ENCODE measurements at regions not wholly inside any gene's neighbourhood (a gene's known extent, or its start where the extent isn't known, plus 50 kb on each side); places are given as distances from the start of the nearest gene placed in this dataset.
A peak's percentile ranks its signal among the peaks of the same experiment; 100 is the strongest.
"Not testable (repeated sequence)": the region's sequence is repeated elsewhere in the genome, so short reads cannot be mapped to it uniquely, and the experiment has no call there.

- not testable (repeated sequence) for H3K4me3 ChIP-seq (ENCODE audit: low read depth, low read length); H3K27me3 ChIP-seq (ENCODE audit: insufficient read depth, low read length); H3K4me1 ChIP-seq (ENCODE audit: control insufficient read depth, insufficient read depth, low read length, unreplicated experiment); H3K36me3 ChIP-seq (ENCODE audit: insufficient read depth, low read length); H2AFZ ChIP-seq (ENCODE audit: low read length, unreplicated experiment); H3K27ac ChIP-seq (ENCODE audit: low read depth, low read length); H3K79me2 ChIP-seq (ENCODE audit: control insufficient read depth, insufficient read depth, low read length, unreplicated experiment)
These were observed 214.0 kb upstream of the HSF2 start for GRCh38 chr6:122185458-122185857.

GRCh38 chr6:122187186-122187585, 212.3 kb upstream of the HSF2 start:
- H2AFZ ChIP-seq (ENCODE audit: low read length, unreplicated experiment), result no peak overlapping the region
- no peaks in the 10 kb centered on the region for H3K36me3 ChIP-seq (ENCODE audit: insufficient read depth, low read length)
- H3K79me2 ChIP-seq (ENCODE audit: control insufficient read depth, insufficient read depth, low read length, unreplicated experiment), result no peaks in the 10 kb centered on the region
- no peak overlapping the region for H3K4me3 ChIP-seq (ENCODE audit: low read depth, low read length)
- H3K4me1 ChIP-seq (ENCODE audit: control insufficient read depth, insufficient read depth, low read length, unreplicated experiment), result no peaks in the 10 kb centered on the region
- H3K27me3 ChIP-seq (ENCODE audit: insufficient read depth, low read length), result no peaks in the 10 kb centered on the region
- no peak overlapping the region for H3K27ac ChIP-seq (ENCODE audit: low read depth, low read length)

GRCh38 chr6:122198922-122199321, 200.5 kb upstream of the HSF2 start:
- no peak overlapping the region for H3K27ac ChIP-seq (ENCODE audit: low read depth, low read length)
- no peaks in the 10 kb centered on the region for H3K79me2 ChIP-seq (ENCODE audit: control insufficient read depth, insufficient read depth, low read length, unreplicated experiment)
- no peak overlapping the region for H2AFZ ChIP-seq (ENCODE audit: low read length, unreplicated experiment)
- H3K4me1 ChIP-seq (ENCODE audit: control insufficient read depth, insufficient read depth, low read length, unreplicated experiment), result peaks cover 4% of the 10 kb centered on the region
- H3K36me3 ChIP-seq (ENCODE audit: insufficient read depth, low read length), result no peaks in the 10 kb centered on the region
- H3K27me3 ChIP-seq (ENCODE audit: insufficient read depth, low read length), result no peaks in the 10 kb centered on the region
- H3K4me3 ChIP-seq (ENCODE audit: low read depth, low read length), result no peak overlapping the region

- no peaks in the 10 kb centered on the region for H3K36me3 ChIP-seq (ENCODE audit: insufficient read depth, low read length)
These were observed 199.0 kb upstream of the HSF2 start for GRCh38 chr6:122200440-122200839.

GRCh38 chr6:122202576-122203137, 196.8 kb upstream of the HSF2 start:
- no peaks in the 10 kb centered on the region for H3K79me2 ChIP-seq (ENCODE audit: control insufficient read depth, insufficient read depth, low read length, unreplicated experiment)
- H3K27ac ChIP-seq (ENCODE audit: low read depth, low read length), result no peak overlapping the region
- H3K4me3 ChIP-seq (ENCODE audit: low read depth, low read length), result no peak overlapping the region
- no peak overlapping the region for H2AFZ ChIP-seq (ENCODE audit: low read length, unreplicated experiment)
- peaks cover 5% of the 10 kb centered on the region for H3K4me1 ChIP-seq (ENCODE audit: control insufficient read depth, insufficient read depth, low read length, unreplicated experiment)
- H3K27me3 ChIP-seq (ENCODE audit: insufficient read depth, low read length), result no peaks in the 10 kb centered on the region
- no peaks in the 10 kb centered on the region for H3K36me3 ChIP-seq (ENCODE audit: insufficient read depth, low read length)

More at GRCh38 chr6:122200440-122200839, 199.0 kb upstream of the HSF2 start:
- H3K27ac ChIP-seq (ENCODE audit: low read depth, low read length), result no peak overlapping the region
- no peaks in the 10 kb centered on the region for H3K79me2 ChIP-seq (ENCODE audit: control insufficient read depth, insufficient read depth, low read length, unreplicated experiment)
- H3K4me1 ChIP-seq (ENCODE audit: control insufficient read depth, insufficient read depth, low read length, unreplicated experiment), result peaks cover 4% of the 10 kb centered on the region
- no peaks in the 10 kb centered on the region for H3K27me3 ChIP-seq (ENCODE audit: insufficient read depth, low read length)
- no peak overlapping the region for H3K4me3 ChIP-seq (ENCODE audit: low read depth, low read length)
- no peak overlapping the region for H2AFZ ChIP-seq (ENCODE audit: low read length, unreplicated experiment)

GRCh38 chr6:122207061-122207460, 192.4 kb upstream of the HSF2 start:
- Histone ChIP-seq H2AFZ (ENCODE audit: low read length, unreplicated experiment) (no peak overlapping the region), H3K4me3 (ENCODE audit: low read depth, low read length) (no peak overlapping the region), H3K27me3 (ENCODE audit: insufficient read depth, low read length) (no peaks in the 10 kb centered on the region), H3K27ac (ENCODE audit: low read depth, low read length) (no peak overlapping the region), H3K79me2 (ENCODE audit: control insufficient read depth, insufficient read depth, low read length, unreplicated experiment) (no peaks in the 10 kb centered on the region), H3K4me1 (ENCODE audit: control insufficient read depth, insufficient read depth, low read length, unreplicated experiment) (peaks cover 6% of the 10 kb centered on the region), H3K36me3 (ENCODE audit: insufficient read depth, low read length) (no peaks in the 10 kb centered on the region)

GRCh38 chr6:122207794-122208193, 191.7 kb upstream of the HSF2 start:
- H3K4me1 ChIP-seq (ENCODE audit: control insufficient read depth, insufficient read depth, low read length, unreplicated experiment), result peaks cover 6% of the 10 kb centered on the region
- no peaks in the 10 kb centered on the region for H3K36me3 ChIP-seq (ENCODE audit: insufficient read depth, low read length)
- no peaks in the 10 kb centered on the region for H3K79me2 ChIP-seq (ENCODE audit: control insufficient read depth, insufficient read depth, low read length, unreplicated experiment)
- H2AFZ ChIP-seq (ENCODE audit: low read length, unreplicated experiment), result no peak overlapping the region
- no peak overlapping the region for H3K27ac ChIP-seq (ENCODE audit: low read depth, low read length)
- no peaks in the 10 kb centered on the region for H3K27me3 ChIP-seq (ENCODE audit: insufficient read depth, low read length)
- no peak overlapping the region for H3K4me3 ChIP-seq (ENCODE audit: low read depth, low read length)

- Histone ChIP-seq H3K4me3 (ENCODE audit: low read depth, low read length) (no peak overlapping the region), H3K27me3 (ENCODE audit: insufficient read depth, low read length) (no peaks in the 10 kb centered on the region), H2AFZ (ENCODE audit: low read length, unreplicated experiment) (no peak overlapping the region), H3K79me2 (ENCODE audit: control insufficient read depth, insufficient read depth, low read length, unreplicated experiment) (no peaks in the 10 kb centered on the region), H3K36me3 (ENCODE audit: insufficient read depth, low read length) (no peaks in the 10 kb centered on the region), H3K4me1 (ENCODE audit: control insufficient read depth, insufficient read depth, low read length, unreplicated experiment) (peaks cover 2% of the 10 kb centered on the region), H3K27ac (ENCODE audit: low read depth, low read length) (no peak overlapping the region)
These were observed 184.7 kb upstream of the HSF2 start for GRCh38 chr6:122214605-122215318.

GRCh38 chr6:122220254-122220653, 179.2 kb upstream of the HSF2 start:
- Histone ChIP-seq H3K4me1 (ENCODE audit: control insufficient read depth, insufficient read depth, low read length, unreplicated experiment) (no peaks in the 10 kb centered on the region), H3K27me3 (ENCODE audit: insufficient read depth, low read length) (no peaks in the 10 kb centered on the region), H3K36me3 (ENCODE audit: insufficient read depth, low read length) (no peaks in the 10 kb centered on the region), H3K79me2 (ENCODE audit: control insufficient read depth, insufficient read depth, low read length, unreplicated experiment) (no peaks in the 10 kb centered on the region), H3K27ac (ENCODE audit: low read depth, low read length) (no peak overlapping the region), H3K4me3 (ENCODE audit: low read depth, low read length) (no peak overlapping the region), H2AFZ (ENCODE audit: low read length, unreplicated experiment) (no peak overlapping the region)

GRCh38 chr6:122222761-122223160, 176.7 kb upstream of the HSF2 start:
- peak overlapping the region; percentile 69 for H2AFZ ChIP-seq (ENCODE audit: low read length, unreplicated experiment)
- no peaks in the 10 kb centered on the region for H3K4me1 ChIP-seq (ENCODE audit: control insufficient read depth, insufficient read depth, low read length, unreplicated experiment)

GRCh38 chr6:122223251-122223650, 176.2 kb upstream of the HSF2 start:
- H3K4me3 ChIP-seq (ENCODE audit: low read depth, low read length), result no peak overlapping the region
- H3K4me1 ChIP-seq (ENCODE audit: control insufficient read depth, insufficient read depth, low read length, unreplicated experiment), result no peaks in the 10 kb centered on the region
- H3K79me2 ChIP-seq (ENCODE audit: control insufficient read depth, insufficient read depth, low read length, unreplicated experiment), result no peaks in the 10 kb centered on the region
- H2AFZ ChIP-seq (ENCODE audit: low read length, unreplicated experiment), result no peak overlapping the region
- no peaks in the 10 kb centered on the region for H3K36me3 ChIP-seq (ENCODE audit: insufficient read depth, low read length)
- H3K27me3 ChIP-seq (ENCODE audit: insufficient read depth, low read length), result no peaks in the 10 kb centered on the region
- H3K27ac ChIP-seq (ENCODE audit: low read depth, low read length), result no peak overlapping the region

More at GRCh38 chr6:122222761-122223160, 176.7 kb upstream of the HSF2 start:
- Histone ChIP-seq H3K36me3 (ENCODE audit: insufficient read depth, low read length) (no peaks in the 10 kb centered on the region), H3K27ac (ENCODE audit: low read depth, low read length) (no peak overlapping the region), H3K27me3 (ENCODE audit: insufficient read depth, low read length) (no peaks in the 10 kb centered on the region), H3K79me2 (ENCODE audit: control insufficient read depth, insufficient read depth, low read length, unreplicated experiment) (no peaks in the 10 kb centered on the region), H3K4me3 (ENCODE audit: low read depth, low read length) (no peak overlapping the region)
